MCF 10A (cell line): ENCODE measurements at regions not wholly inside any gene's neighbourhood (a gene's known extent, or its start where the extent isn't known, plus 50 kb on each side); places are given as distances from the start of the nearest gene placed in this dataset.

ENCODE experiments used
- BruUV-seq: library from RNA; stranded (reverse); fragments of 400-500 nt; replicated peaks from 2 replicates; lab custom pipeline; 2021; lab: Mats Ljungman, UMichigan
- CTCF ChIA-PET: fragments of 300-600 bp; sonication (Branson Sonifier 250); formaldehyde crosslinking; extraction: SDS; loops from one replicate; lab custom pipeline; 2021; ENCODE audit warnings: antibody characterized with exemption, inconsistent platforms; lab: Yijun Ruan, JAX
- POLR2A ChIA-PET: fragments of 300-600, 350-650 bp; sonication (Branson Sonifier 250); formaldehyde crosslinking; extraction: SDS; loops from one replicate; lab custom pipeline; 2020; ENCODE audit warnings: antibody characterized with exemption, inconsistent platforms; lab: Yijun Ruan, JAX
- DNase-seq: peaks from one replicate; pipeline ENCODE4 v3.0.0-alpha.2; 2018; ENCODE audit not compliant: unreplicated experiment
- H3K27ac Mint-ChIP-seq: one replicate; pipeline ENCODE4 v1.8.0; 2022; ENCODE audit warnings: mild to moderate bottlenecking, low read depth, mixed read lengths; ENCODE audit not compliant: unreplicated experiment
- H3K27me3 Mint-ChIP-seq: one replicate; pipeline ENCODE4 v1.8.0; 2022; ENCODE audit warnings: mixed read lengths; ENCODE audit not compliant: insufficient read depth, unreplicated experiment
- H3K36me3 Mint-ChIP-seq: one replicate; pipeline ENCODE4 v1.8.0; 2022; ENCODE audit warnings: mild to moderate bottlenecking, moderate library complexity, mixed read lengths; ENCODE audit not compliant: insufficient read depth, unreplicated experiment
- H3K4me1 Mint-ChIP-seq: one replicate; pipeline ENCODE4 v1.8.0; 2022; ENCODE audit warnings: mixed read lengths; ENCODE audit not compliant: insufficient read depth, unreplicated experiment
- H3K4me3 Mint-ChIP-seq: one replicate; pipeline ENCODE4 v1.8.0; 2022; ENCODE audit warnings: mild to moderate bottlenecking, moderate library complexity, mixed read lengths; ENCODE audit not compliant: unreplicated experiment
- H3K9me3 Mint-ChIP-seq: one replicate; pipeline ENCODE4 v1.8.0; 2022; ENCODE audit warnings: mixed read lengths; ENCODE audit not compliant: unreplicated experiment
- CTCF ChIP-seq: fragments of 200-600 bp; IDR thresholded peaks from one replicate; pipeline ENCODE4 v1.8.0; 2022; ENCODE audit warnings: antibody characterized with exemption, mild to moderate bottlenecking; ENCODE audit not compliant: unreplicated experiment
- intact Hi-C: fragments of 100-400 bp; cut with micrococcal nuclease; formaldehyde crosslinking; loops from 2 replicates; pipeline ENCODE4 v1.14.1; 2022

GRCh38 chr6:91267246-91267645 is 680.4 kb upstream of the MAP3K7 start:
- peaks cover 7% of the 10 kb centered on the region for H3K9me3 Mint-ChIP-seq
- H3K27me3 Mint-ChIP-seq = no peaks in the 10 kb centered on the region

GRCh38 chr6:91266156-91266555 is 679.3 kb upstream of the MAP3K7 start:
- Mint-ChIP-seq H3K9me3 (peaks cover 7% of the 10 kb centered on the region), H3K36me3 (no peaks in the 10 kb centered on the region), H3K27me3 (no peaks in the 10 kb centered on the region), H3K4me3 (no peak overlapping the region), H3K4me1 (no peaks in the 10 kb centered on the region), H3K27ac (no peak overlapping the region)
- DNase-seq = no peak
- intact Hi-C loops = no loop called here
- POLR2A ChIA-PET = no interaction called here
- TF ChIP-seq CTCF = no peak
- BruUV-seq = no TSS peak
- CTCF ChIA-PET = no interaction called here

More at GRCh38 chr6:91267246-91267645, 680.4 kb upstream of the MAP3K7 start:
- intact Hi-C loops = no loop called here
- TF ChIP-seq CTCF = no peak
- BruUV-seq = no TSS peak
- DNase-seq = no peak
- Mint-ChIP-seq H3K36me3 (no peaks in the 10 kb centered on the region), H3K27ac (no peak overlapping the region), H3K4me1 (no peaks in the 10 kb centered on the region), H3K4me3 (no peak overlapping the region)
- ChIA-PET POLR2A (no interaction called here), CTCF (no interaction called here)

GRCh38 chr6:91243436-91243835 is 656.6 kb upstream of the MAP3K7 start:
- TF ChIP-seq CTCF = no peak
- no peaks in the 10 kb centered on the region for H3K9me3 Mint-ChIP-seq
- no peak overlapping the region for H3K27ac Mint-ChIP-seq
- peaks cover 19% of the 10 kb centered on the region for H3K27me3 Mint-ChIP-seq
- no peaks in the 10 kb centered on the region for H3K4me1 Mint-ChIP-seq
- no peak overlapping the region for H3K4me3 Mint-ChIP-seq
- DNase-seq = no peak
- H3K36me3 Mint-ChIP-seq = peaks cover 6% of the 10 kb centered on the region
- intact Hi-C loops = no loop called here
- ChIA-PET POLR2A (no interaction called here), CTCF (no interaction called here)
- BruUV-seq = no TSS peak

GRCh38 chr6:91242614-91242949 is 655.7 kb upstream of the MAP3K7 start:
- intact Hi-C loops = no loop called here
- no TSS peak for BruUV-seq
- H3K36me3 Mint-ChIP-seq = peaks cover 6% of the 10 kb centered on the region
- no peak overlapping the region for H3K4me3 Mint-ChIP-seq
- DNase-seq = no peak
- TF ChIP-seq CTCF = no peak
- CTCF ChIA-PET = interaction anchor here (0.8 kb wide), 1 partner anchor 845 kb away, joined by 4 read pairs; no protein-coding TSS in a partner anchor
- no peaks in the 10 kb centered on the region for H3K9me3 Mint-ChIP-seq
- H3K4me1 Mint-ChIP-seq = no peaks in the 10 kb centered on the region
- no peak overlapping the region for H3K27ac Mint-ChIP-seq
- H3K27me3 Mint-ChIP-seq = peaks cover 19% of the 10 kb centered on the region
- POLR2A ChIA-PET = no interaction called here
